Prostate gland (tissue), 2 donors: ENCODE measurements at regions not wholly inside any gene's neighbourhood (a gene's known extent, or its start where the extent isn't known, plus 50 kb on each side); places are given as distances from the start of the nearest gene placed in this dataset.

ENCODE experiments used
- DNase-seq: peaks from one replicate; pipeline ENCODE4 v3.0.0-alpha.2; 2019; ENCODE audit warnings: low spot score
- H3K27ac ChIP-seq, 2 donors: fragments of 200-600 bp; sonication (generic); 2 replicates each; pipeline ENCODE4 v1.5.1; 2017 to 2019
- H3K27me3 ChIP-seq: fragments of 200-600 bp; sonication (generic); replicated peaks from 2 replicates; pipeline ENCODE4 v1.5.1; 2019; ENCODE audit not compliant: insufficient read depth
- H3K36me3 ChIP-seq, 2 donors: fragments of 200-600 bp; sonication (generic); 1 replicate in 1 of 2; 2 replicates in 1 of 2; pipeline versions ENCODE4 v1.5.1 to v1.8.1; 2017 to 2019
- H3K4me1 ChIP-seq: fragments of 200-600 bp; sonication (generic); replicated peaks from 2 replicates; pipeline ENCODE4 v1.5.1; 2019
- H3K4me3 ChIP-seq, 2 donors: fragments of 200-600 bp; sonication (generic); 2 replicates each; pipeline ENCODE4 v1.5.1; 2017 to 2019
- H3K9me3 ChIP-seq: fragments of 200-600 bp; sonication (generic); 2 replicates; pipeline ENCODE4 v1.5.1; 2017
- CTCF ChIP-seq, 4 experiments: fragments of 200-600 bp in 2 of 4; fragments of 450-650 bp in 2 of 4; sonication (generic) in 2 of 4; IDR thresholded peaks; 1 replicate in 3 of 4; 2 replicates in 1 of 4; pipeline ENCODE4 v1.5.1; 2016 to 2019; ENCODE audit warnings: antibody characterized with exemption in 4 of 4, mild to moderate bottlenecking in 2 of 4, moderate library complexity in 2 of 4
- POLR2A ChIP-seq: fragments of 450-650 bp; IDR thresholded peaks from one replicate; pipeline ENCODE4 v1.6.1; 2016; ENCODE audit warnings: antibody characterized with exemption, mild to moderate bottlenecking
- POLR2AphosphoS5 ChIP-seq: sonication (generic); formaldehyde crosslinking; IDR thresholded peaks from one replicate; pipeline ENCODE4 v1.6.1; 2017; ENCODE audit warnings: antibody characterized with exemption
- WGBS: methylation state at CpG from one replicate; pipeline ENCODE4 v1.1.5; 2018; 5-methylcytosine and 5-hydroxymethylcytosine counted together
- intact Hi-C: fragments of 100-400 bp; cut with DNase I; formaldehyde crosslinking; loops from one replicate; pipeline ENCODE4 v1.14.2; 2022

- 75% methylated on average over 4 of the region's 4 CpGs for WGBS
- DNase-seq, result no peak
- Histone ChIP-seq H3K36me3 (no peaks in the 10 kb centered on the region), H3K4me3 (no peak overlapping the region), H3K27me3 (no peaks in the 10 kb centered on the region), H3K27ac (no peak overlapping the region), H3K9me3 (no peaks in the 10 kb centered on the region), H3K4me1 (no peaks in the 10 kb centered on the region)
- TF ChIP-seq POLR2AphosphoS5, result no peak
- TF ChIP-seq CTCF (IDR thresholded peaks at IDR 0.05), result no peak
- TF ChIP-seq POLR2A, result no peak
- intact Hi-C loops, result no loop called here
Measured at GRCh38 chr7:131839967-131840690, 283.7 kb upstream of the PODXL start.

- Histone ChIP-seq H3K27me3 (no peaks in the 10 kb centered on the region), H3K4me1 (no peaks in the 10 kb centered on the region), H3K36me3 (no peaks in the 10 kb centered on the region), H3K9me3 (no peaks in the 10 kb centered on the region), H3K27ac (no peak overlapping the region), H3K4me3 (no peak overlapping the region)
- DNase-seq, result no peak
- intact Hi-C loops, result no loop called here
- no peak for TF ChIP-seq POLR2AphosphoS5
- no peak for TF ChIP-seq POLR2A
- TF ChIP-seq CTCF (IDR thresholded peaks at IDR 0.05), result no peak
- 52% methylated on average over 2 of the region's 2 CpGs for WGBS
Measured at GRCh38 chr7:131836733-131837132, 280.3 kb upstream of the PODXL start.

GRCh38 chr7:131835141-131835540, 278.7 kb upstream of the PODXL start:
- Histone ChIP-seq H3K27me3 (no peaks in the 10 kb centered on the region), H3K9me3 (no peaks in the 10 kb centered on the region), H3K27ac (no peak overlapping the region), H3K4me1 (no peaks in the 10 kb centered on the region), H3K36me3 (no peaks in the 10 kb centered on the region), H3K4me3 (no peak overlapping the region)
- DNase-seq, result no peak
- TF ChIP-seq CTCF (IDR thresholded peaks at IDR 0.05), result no peak
- TF ChIP-seq POLR2A, result no peak
- no peak for TF ChIP-seq POLR2AphosphoS5
- WGBS, result 95% methylated on average over 3 of the region's 3 CpGs
- intact Hi-C loops, result no loop called here

- no peaks in the 10 kb centered on the region for H3K36me3 ChIP-seq
- H3K27me3 ChIP-seq, result no peaks in the 10 kb centered on the region
- TF ChIP-seq CTCF (IDR thresholded peaks at IDR 0.05) (no peak), POLR2AphosphoS5 (no peak), POLR2A (no peak)
- DNase-seq, result no peak
- no peak overlapping the region for H3K4me3 ChIP-seq
- no peaks in the 10 kb centered on the region for H3K4me1 ChIP-seq
- no peaks in the 10 kb centered on the region for H3K9me3 ChIP-seq
- H3K27ac ChIP-seq, result no peak overlapping the region
- intact Hi-C loops, result no loop called here
- WGBS, result 83% methylated on average over 11 of the region's 11 CpGs
Measured at GRCh38 chr7:131830681-131831080, 274.3 kb upstream of the PODXL start.

GRCh38 chr7:131829947-131830558, 273.6 kb upstream of the PODXL start:
- no peak overlapping the region for H3K27ac ChIP-seq
- no peaks in the 10 kb centered on the region for H3K4me1 ChIP-seq
- H3K9me3 ChIP-seq, result no peaks in the 10 kb centered on the region
- H3K27me3 ChIP-seq, result no peaks in the 10 kb centered on the region
- no peaks in the 10 kb centered on the region for H3K36me3 ChIP-seq
- intact Hi-C loops, result no loop called here
- no peak overlapping the region for H3K4me3 ChIP-seq
- 10% methylated on average over 18 of the region's 18 CpGs for WGBS
- TF ChIP-seq POLR2A, result no peak
- TF ChIP-seq POLR2AphosphoS5, result no peak
- no peak for TF ChIP-seq CTCF (IDR thresholded peaks at IDR 0.05)
- no peak for DNase-seq
